ENCODE measurements at regions not wholly inside any gene's neighbourhood (a gene's known extent, or its start where the extent isn't known, plus 50 kb on each side); places are given as distances from the start of the nearest gene placed in this dataset.

DNA sequence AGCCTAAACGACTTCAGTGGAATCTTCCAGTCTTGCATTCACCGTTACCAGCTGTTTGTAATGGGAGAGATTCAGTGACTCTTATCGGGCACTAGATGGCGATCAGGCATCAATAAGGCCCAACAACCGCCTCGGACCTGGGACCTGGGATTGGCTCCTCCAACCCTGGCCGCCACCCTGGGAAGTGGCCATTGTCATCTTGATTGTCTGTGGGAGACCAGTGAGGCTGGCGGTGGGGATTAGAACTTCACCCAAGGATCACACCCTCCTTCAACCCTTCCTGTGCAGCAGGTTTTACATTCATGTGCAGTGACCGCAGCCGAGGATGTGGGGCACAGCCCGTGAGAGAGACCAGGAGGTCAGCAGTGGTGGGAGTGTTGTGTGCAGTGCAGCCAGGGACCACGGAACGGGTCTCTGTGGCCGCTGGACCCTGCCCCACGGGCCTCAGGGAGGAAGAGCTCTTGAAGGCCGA is 85.3 kb downstream of the SPP2 start:
- Histone ChIP-seq H3K27ac (ENCODE audit: low read length) (no peak overlapping the region), H3K4me1 (ENCODE audit: insufficient read depth, low read length) (no peaks in the 10 kb centered on the region)

DNA sequence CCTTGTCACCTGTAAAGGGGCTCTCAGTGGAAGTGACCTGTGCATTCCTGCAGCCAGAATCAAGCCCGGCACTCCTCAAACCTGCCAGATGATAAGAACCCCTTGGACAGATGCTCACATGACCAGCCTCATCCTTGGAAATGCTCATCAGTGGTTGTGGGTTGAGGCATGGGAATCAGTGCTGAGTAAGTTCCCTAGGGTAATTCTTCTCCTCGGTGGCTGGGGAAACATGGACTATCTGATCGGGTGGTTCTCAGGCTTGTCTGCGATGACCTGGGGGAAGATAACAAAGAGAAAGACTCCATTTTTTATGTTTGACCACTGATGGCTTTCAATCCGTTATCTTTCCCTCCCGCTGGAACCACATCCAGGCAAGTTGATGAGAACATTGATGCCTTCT is 84.0 kb downstream of the SPP2 start:
- Histone ChIP-seq H3K27ac (ENCODE audit: low read length) (no peak overlapping the region), H3K27me3 (ENCODE audit: insufficient read depth, low read length) (no peaks in the 10 kb centered on the region), H3K4me3 (ENCODE audit: low read length) (no peak overlapping the region), H3K36me3 (ENCODE audit: insufficient read depth, low read depth, low read length) (no peaks in the 10 kb centered on the region), H3K4me1 (ENCODE audit: insufficient read depth, low read length) (no peaks in the 10 kb centered on the region), H3K9ac (ENCODE audit: low read depth, low read length) (no peak overlapping the region), H3K9me3 (ENCODE audit: insufficient read depth, low read depth, low read length) (no peaks in the 10 kb centered on the region)

More for the DNA sequence above, 85.3 kb downstream of the SPP2 start:
- Histone ChIP-seq H3K27me3 (ENCODE audit: insufficient read depth, low read length) (no peaks in the 10 kb centered on the region), H3K9me3 (ENCODE audit: insufficient read depth, low read depth, low read length) (no peaks in the 10 kb centered on the region), H3K4me3 (ENCODE audit: low read length) (no peak overlapping the region), H3K36me3 (ENCODE audit: insufficient read depth, low read depth, low read length) (no peaks in the 10 kb centered on the region), H3K9ac (ENCODE audit: low read depth, low read length) (no peak overlapping the region)

DNA sequence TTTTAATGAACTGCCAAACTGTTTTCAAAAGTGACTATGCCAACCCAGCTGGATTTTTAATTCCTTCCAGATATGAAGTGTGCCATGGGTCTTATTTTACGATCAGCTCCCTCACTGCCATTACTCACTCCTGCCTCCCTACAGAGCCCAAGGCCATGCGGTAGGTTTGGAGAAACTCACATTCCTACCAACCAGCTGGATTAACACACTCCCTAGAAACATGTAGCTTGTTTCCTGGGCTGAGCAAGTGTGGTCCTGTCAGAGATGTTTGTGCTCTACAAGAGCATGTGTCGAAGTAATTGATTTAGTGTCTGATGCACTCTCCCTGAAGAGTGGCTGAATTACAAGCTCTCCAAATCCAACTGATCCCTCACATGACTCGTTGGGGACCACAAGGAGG is 82.5 kb downstream of the SPP2 start:
- H3K9ac ChIP-seq (ENCODE audit: low read depth, low read length), result no peak overlapping the region
- no peak overlapping the region for H3K4me3 ChIP-seq (ENCODE audit: low read length)
- no peak overlapping the region for H3K27ac ChIP-seq (ENCODE audit: low read length)
- H3K36me3 ChIP-seq (ENCODE audit: insufficient read depth, low read depth, low read length), result no peaks in the 10 kb centered on the region
- no peaks in the 10 kb centered on the region for H3K27me3 ChIP-seq (ENCODE audit: insufficient read depth, low read length)
- no peaks in the 10 kb centered on the region for H3K9me3 ChIP-seq (ENCODE audit: insufficient read depth, low read depth, low read length)
- no peaks in the 10 kb centered on the region for H3K4me1 ChIP-seq (ENCODE audit: insufficient read depth, low read length)

DNA sequence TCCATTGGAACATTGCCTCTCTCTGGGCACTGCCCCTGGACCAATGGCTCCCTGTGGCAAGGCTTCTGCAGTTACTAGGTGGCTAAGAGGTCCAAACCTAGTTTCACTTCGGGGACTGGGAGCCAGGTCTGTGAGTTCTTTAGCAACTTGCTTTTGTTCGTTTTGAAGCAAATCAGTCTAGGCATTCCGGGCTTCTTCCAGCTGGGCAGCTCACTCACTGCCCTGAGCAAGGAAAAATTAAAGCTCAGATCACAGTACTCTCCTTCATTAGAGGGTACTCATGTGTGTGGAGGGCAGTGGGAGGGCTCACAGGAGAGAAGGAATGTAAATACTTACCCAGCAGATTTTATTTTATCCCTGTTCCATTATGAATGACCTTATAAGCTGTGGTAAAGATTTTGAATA is 80.3 kb downstream of the SPP2 start:
- Histone ChIP-seq H3K4me1 (ENCODE audit: insufficient read depth, low read length) (no peaks in the 10 kb centered on the region), H3K27me3 (ENCODE audit: insufficient read depth, low read length) (no peaks in the 10 kb centered on the region), H3K36me3 (ENCODE audit: insufficient read depth, low read depth, low read length) (no peaks in the 10 kb centered on the region), H3K9me3 (ENCODE audit: insufficient read depth, low read depth, low read length) (no peaks in the 10 kb centered on the region), H3K9ac (ENCODE audit: low read depth, low read length) (no peak overlapping the region), H3K27ac (ENCODE audit: low read length) (no peak overlapping the region), H3K4me3 (ENCODE audit: low read length) (no peak overlapping the region)

DNA sequence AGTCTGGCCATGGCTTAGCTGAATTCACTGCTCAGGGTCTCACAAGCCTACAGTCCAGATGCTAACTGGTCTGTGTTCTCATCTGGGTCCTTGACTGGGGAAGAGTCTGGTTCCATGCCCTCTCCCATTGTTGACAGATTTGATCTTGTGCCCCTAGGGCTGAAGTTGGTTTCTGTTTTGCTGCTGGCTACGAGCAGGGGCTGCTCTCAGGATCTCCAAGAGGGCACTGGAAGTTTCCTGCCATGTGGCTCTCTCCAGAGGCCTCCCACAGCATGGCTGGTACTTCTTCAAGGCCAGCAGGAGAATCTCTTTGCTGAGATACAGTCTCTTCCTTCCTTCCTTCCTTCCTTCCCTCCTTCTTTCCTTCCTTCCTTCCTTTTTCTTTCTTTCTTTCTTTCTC is 78.1 kb downstream of the SPP2 start:
- H3K36me3 ChIP-seq (ENCODE audit: insufficient read depth, low read depth, low read length), result no peaks in the 10 kb centered on the region
- no peak overlapping the region for H3K9ac ChIP-seq (ENCODE audit: low read depth, low read length)
- no peaks in the 10 kb centered on the region for H3K27me3 ChIP-seq (ENCODE audit: insufficient read depth, low read length)
- H3K4me1 ChIP-seq (ENCODE audit: insufficient read depth, low read length), result no peaks in the 10 kb centered on the region
- no peak overlapping the region for H3K27ac ChIP-seq (ENCODE audit: low read length)
- H3K9me3 ChIP-seq (ENCODE audit: insufficient read depth, low read depth, low read length), result no peaks in the 10 kb centered on the region
- H3K4me3 ChIP-seq (ENCODE audit: low read length), result no peak overlapping the region

Data from iPS-20b (cell line).